WTC11 (cell line): ENCODE measurements at regions not wholly inside any gene's neighbourhood (a gene's known extent, or its start where the extent isn't known, plus 50 kb on each side); places are given as distances from the start of the nearest gene placed in this dataset.

ENCODE experiments used
- ATAC-seq: fragments of 200-7000 bp; cut with Tn5 transposase; 2 replicates; pipeline ENCODE4 v1.10.0; 2021; ENCODE audit warnings: mild to moderate bottlenecking, moderate library complexity
- CTCF ChIA-PET: fragments of 300-600 bp; sonication (Branson Sonifier 250); formaldehyde crosslinking; loops from one replicate; lab custom pipeline; 2021; ENCODE audit warnings: antibody characterized with exemption; lab: Charles Lee
- POLR2A ChIA-PET: fragments of 350-600 bp; sonication (Branson Sonifier 250); formaldehyde crosslinking; loops from one replicate; lab custom pipeline; 2021; ENCODE audit warnings: antibody characterized with exemption; lab: Charles Lee
- DNase-seq: peaks from one replicate; pipeline ENCODE4 v3.0.0; 2021; ENCODE audit warnings: low spot score
- H3K27ac Mint-ChIP-seq: 2 replicates; pipeline ENCODE4 v1.8.0; 2021; ENCODE audit warnings: mixed read lengths
- H3K27me3 Mint-ChIP-seq: 2 replicates; pipeline ENCODE4 v1.8.0; 2021; ENCODE audit warnings: low read depth, mild to moderate bottlenecking, moderate library complexity, mixed read lengths
- H3K36me3 Mint-ChIP-seq: 2 replicates; pipeline ENCODE4 v1.8.0; 2021; ENCODE audit warnings: mixed read lengths
- H3K4me1 Mint-ChIP-seq: 2 replicates; pipeline ENCODE4 v1.8.0; 2022; ENCODE audit warnings: mixed read lengths
- H3K4me3 Mint-ChIP-seq: 2 replicates; pipeline ENCODE4 v1.8.0; 2021; ENCODE audit warnings: mild to moderate bottlenecking, moderate library complexity, mixed read lengths
- H3K9me3 Mint-ChIP-seq: 2 replicates; pipeline ENCODE4 v1.8.0; 2021; ENCODE audit warnings: mixed read lengths
- CREM ChIP-seq: sonication (generic); formaldehyde crosslinking; IDR thresholded peaks from 2 replicates; pipeline ENCODE4 v1.8.1; 2022; ENCODE audit warnings: mild to moderate bottlenecking, missing genetic modification reagents, moderate library complexity
- FOXK1 ChIP-seq: sonication (generic); formaldehyde crosslinking; IDR thresholded peaks from 2 replicates; pipeline ENCODE4 v1.8.0; 2022; ENCODE audit warnings: mild to moderate bottlenecking, moderate library complexity, missing genetic modification reagents
- IRF2 ChIP-seq: sonication (generic); formaldehyde crosslinking; IDR thresholded peaks from 2 replicates; pipeline ENCODE4 v1.8.0; 2022; ENCODE audit warnings: low read depth, missing genetic modification reagents, borderline replicate concordance
- JAZF1 ChIP-seq: fragments of 250-450 bp; sonication (Bioruptor Pico); IDR thresholded peaks from 2 replicates; pipeline ENCODE4 v1.9.0; 2021; ENCODE audit warnings: moderate library complexity, mild to moderate bottlenecking, inconsistent platforms
- KAT7 ChIP-seq: sonication (generic); formaldehyde crosslinking; IDR thresholded peaks from 2 replicates; pipeline ENCODE4 v1.8.1; 2023; ENCODE audit warnings: missing genetic modification reagents, mild to moderate bottlenecking, borderline replicate concordance
- NFE2L1 ChIP-seq: sonication (generic); formaldehyde crosslinking; IDR thresholded peaks from 2 replicates; pipeline ENCODE4 v1.8.1; 2023; ENCODE audit warnings: missing genetic modification reagents
- NFYB ChIP-seq: sonication (generic); formaldehyde crosslinking; conservative IDR thresholded peaks from 2 replicates; pipeline ENCODE4 v1.8.0; 2022; ENCODE audit warnings: low read depth, missing genetic modification reagents
- TEAD4 ChIP-seq: sonication (generic); formaldehyde crosslinking; IDR thresholded peaks from 2 replicates; pipeline ENCODE4 v1.8.0; 2022; ENCODE audit warnings: mild to moderate bottlenecking, missing genetic modification reagents
- ZBTB21 ChIP-seq: sonication (generic); formaldehyde crosslinking; IDR thresholded peaks from 2 replicates; pipeline ENCODE4 v1.8.1; 2023; ENCODE audit warnings: mild to moderate bottlenecking, missing genetic modification reagents, borderline replicate concordance
- ZNF219 ChIP-seq: sonication (generic); formaldehyde crosslinking; IDR thresholded peaks from 2 replicates; pipeline ENCODE4 v1.8.0; 2023; ENCODE audit warnings: missing genetic modification reagents, mild to moderate bottlenecking, borderline replicate concordance
- ZNF232 ChIP-seq: sonication (generic); formaldehyde crosslinking; IDR thresholded peaks from 2 replicates; pipeline ENCODE4 v1.8.0; 2022; ENCODE audit warnings: mild to moderate bottlenecking, missing genetic modification reagents
- ZNF423 ChIP-seq: fragments of 250-450 bp; sonication (Bioruptor Pico); IDR thresholded peaks from 2 replicates; pipeline ENCODE4 v2.1.2; 2022; ENCODE audit warnings: mild to moderate bottlenecking, moderate library complexity
- ZNF671 ChIP-seq: fragments of 250-450 bp; sonication (Bioruptor Pico); IDR thresholded peaks from 2 replicates; pipeline ENCODE4 v1.8.0; 2021; ENCODE audit warnings: mild to moderate bottlenecking
- TF ChIP-seq, protein P1 (sequence below): fragments of 250-450 bp; sonication (Bioruptor Pico); conservative IDR thresholded peaks from 2 replicates; pipeline ENCODE4 v1.9.0; 2021; ENCODE audit warnings: mild to moderate bottlenecking
- TF ChIP-seq, protein P2 (sequence below): fragments of 250-450 bp; sonication (Bioruptor Pico); IDR thresholded peaks from 2 replicates; pipeline ENCODE4 v2.1.2; 2022; ENCODE audit warnings: mild to moderate bottlenecking, moderate library complexity
- TF ChIP-seq, protein P3 (sequence below): sonication (generic); formaldehyde crosslinking; IDR thresholded peaks from 2 replicates; pipeline ENCODE4 v1.8.0; 2022; ENCODE audit warnings: mild to moderate bottlenecking, missing genetic modification reagents
- TF ChIP-seq, protein P4 (sequence below): sonication (generic); formaldehyde crosslinking; conservative IDR thresholded peaks from 2 replicates; pipeline ENCODE4 v1.8.1; 2022; ENCODE audit warnings: mild to moderate bottlenecking, missing genetic modification reagents
- TF ChIP-seq, protein P5 (sequence below): sonication (generic); formaldehyde crosslinking; IDR thresholded peaks from 2 replicates; pipeline ENCODE4 v1.8.1; 2022; ENCODE audit warnings: low read depth, missing genetic modification reagents, borderline replicate concordance
- TF ChIP-seq, protein P6 (sequence below): sonication (generic); formaldehyde crosslinking; IDR thresholded peaks from 2 replicates; pipeline ENCODE4 v1.8.1; 2023; ENCODE audit warnings: mild to moderate bottlenecking, missing genetic modification reagents

DNA sequence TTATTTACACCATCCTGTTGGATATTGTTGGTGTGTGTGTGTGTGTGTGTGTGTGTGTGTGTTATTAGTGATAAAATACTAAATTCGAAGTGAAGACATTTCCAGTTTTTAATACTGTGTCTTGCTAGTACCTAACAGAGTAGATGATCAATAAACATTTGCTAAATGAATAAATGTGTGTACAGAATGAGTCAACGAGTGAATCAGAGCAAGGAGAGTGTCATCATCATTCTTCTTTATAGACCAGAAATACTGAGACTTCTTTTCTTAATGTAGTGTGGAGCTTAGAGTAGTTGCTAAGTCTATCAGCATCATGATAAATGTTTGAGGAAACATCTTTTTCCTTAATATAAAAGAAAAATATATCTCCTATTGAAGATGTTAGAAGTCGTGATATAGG, 169.7 kb upstream of the SATB2 start:
- ATAC-seq (no peak), DNase-seq (no peak)
- Mint-ChIP-seq H3K27ac (no peak overlapping the region), H3K9me3 (no peaks in the 10 kb centered on the region), H3K36me3 (no peaks in the 10 kb centered on the region), H3K27me3 (no peaks in the 10 kb centered on the region), H3K4me3 (no peak overlapping the region), H3K4me1 (peaks cover 17% of the 10 kb centered on the region)
- CTCF ChIA-PET: no interaction called here
- POLR2A ChIA-PET: no interaction called here
- TF ChIP-seq, protein P1, sequence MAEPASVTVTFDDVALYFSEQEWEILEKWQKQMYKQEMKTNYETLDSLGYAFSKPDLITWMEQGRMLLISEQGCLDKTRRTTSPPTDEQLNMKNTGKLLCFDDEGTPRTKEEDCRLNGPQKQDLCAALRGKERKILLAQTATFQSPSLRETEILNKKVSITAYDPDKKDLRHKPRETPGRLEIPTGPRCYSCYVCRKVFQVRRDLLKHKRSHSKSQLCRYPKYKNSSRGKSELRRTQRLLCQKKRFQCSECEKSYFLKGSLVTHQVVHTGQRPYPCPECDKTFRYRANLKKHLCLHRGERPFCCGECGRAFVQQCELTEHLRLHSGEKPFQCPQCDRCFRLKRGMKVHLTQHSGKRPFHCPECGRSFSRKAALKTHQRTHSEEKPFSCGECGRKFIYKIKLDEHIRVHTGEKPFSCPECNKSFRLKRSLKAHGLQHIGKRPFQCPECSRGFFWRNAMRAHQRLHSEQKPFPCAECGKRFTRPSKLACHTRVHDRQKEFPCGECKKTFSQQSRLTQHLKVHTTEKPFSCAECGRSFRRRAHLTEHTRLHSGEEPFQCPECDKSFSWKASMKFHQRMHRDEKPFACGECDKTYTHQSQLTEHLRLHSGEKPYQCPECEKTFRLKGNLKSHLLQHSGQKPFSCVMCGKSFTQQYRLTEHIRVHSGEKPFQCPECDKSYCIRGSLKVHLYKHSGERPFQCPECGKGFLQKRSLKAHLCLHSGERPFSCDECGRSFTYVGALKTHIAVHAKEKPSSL (CRISPR knock-in tag): no peak
- no peak for TF ChIP-seq ZNF671
- TF ChIP-seq TEAD4 (CRISPR knock-in tag): no peak
- TF ChIP-seq NFE2L1 (CRISPR knock-in tag): no peak
- no peak for TF ChIP-seq KAT7 (CRISPR knock-in tag)
- TF ChIP-seq, protein P2, sequence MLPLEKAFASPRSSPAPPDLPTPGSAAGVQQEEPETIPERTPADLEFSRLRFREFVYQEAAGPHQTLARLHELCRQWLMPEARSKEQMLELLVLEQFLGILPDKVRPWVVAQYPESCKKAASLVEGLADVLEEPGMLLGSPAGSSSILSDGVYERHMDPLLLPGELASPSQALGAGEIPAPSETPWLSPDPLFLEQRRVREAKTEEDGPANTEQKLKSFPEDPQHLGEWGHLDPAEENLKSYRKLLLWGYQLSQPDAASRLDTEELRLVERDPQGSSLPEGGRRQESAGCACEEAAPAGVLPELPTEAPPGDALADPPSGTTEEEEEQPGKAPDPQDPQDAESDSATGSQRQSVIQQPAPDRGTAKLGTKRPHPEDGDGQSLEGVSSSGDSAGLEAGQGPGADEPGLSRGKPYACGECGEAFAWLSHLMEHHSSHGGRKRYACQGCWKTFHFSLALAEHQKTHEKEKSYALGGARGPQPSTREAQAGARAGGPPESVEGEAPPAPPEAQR (CRISPR knock-in tag): no peak
- no peak for TF ChIP-seq ZBTB21
- TF ChIP-seq, protein P3, sequence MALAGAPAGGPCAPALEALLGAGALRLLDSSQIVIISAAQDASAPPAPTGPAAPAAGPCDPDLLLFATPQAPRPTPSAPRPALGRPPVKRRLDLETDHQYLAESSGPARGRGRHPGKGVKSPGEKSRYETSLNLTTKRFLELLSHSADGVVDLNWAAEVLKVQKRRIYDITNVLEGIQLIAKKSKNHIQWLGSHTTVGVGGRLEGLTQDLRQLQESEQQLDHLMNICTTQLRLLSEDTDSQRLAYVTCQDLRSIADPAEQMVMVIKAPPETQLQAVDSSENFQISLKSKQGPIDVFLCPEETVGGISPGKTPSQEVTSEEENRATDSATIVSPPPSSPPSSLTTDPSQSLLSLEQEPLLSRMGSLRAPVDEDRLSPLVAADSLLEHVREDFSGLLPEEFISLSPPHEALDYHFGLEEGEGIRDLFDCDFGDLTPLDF (CRISPR knock-in tag): no peak
- no peak for TF ChIP-seq ZNF219 (CRISPR knock-in tag)
- TF ChIP-seq, protein P4, sequence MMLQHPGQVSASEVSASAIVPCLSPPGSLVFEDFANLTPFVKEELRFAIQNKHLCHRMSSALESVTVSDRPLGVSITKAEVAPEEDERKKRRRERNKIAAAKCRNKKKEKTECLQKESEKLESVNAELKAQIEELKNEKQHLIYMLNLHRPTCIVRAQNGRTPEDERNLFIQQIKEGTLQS (CRISPR knock-in tag): no peak
- TF ChIP-seq JAZF1 (CRISPR knock-in tag): no peak
- TF ChIP-seq CREM: no peak
- TF ChIP-seq, protein P5, sequence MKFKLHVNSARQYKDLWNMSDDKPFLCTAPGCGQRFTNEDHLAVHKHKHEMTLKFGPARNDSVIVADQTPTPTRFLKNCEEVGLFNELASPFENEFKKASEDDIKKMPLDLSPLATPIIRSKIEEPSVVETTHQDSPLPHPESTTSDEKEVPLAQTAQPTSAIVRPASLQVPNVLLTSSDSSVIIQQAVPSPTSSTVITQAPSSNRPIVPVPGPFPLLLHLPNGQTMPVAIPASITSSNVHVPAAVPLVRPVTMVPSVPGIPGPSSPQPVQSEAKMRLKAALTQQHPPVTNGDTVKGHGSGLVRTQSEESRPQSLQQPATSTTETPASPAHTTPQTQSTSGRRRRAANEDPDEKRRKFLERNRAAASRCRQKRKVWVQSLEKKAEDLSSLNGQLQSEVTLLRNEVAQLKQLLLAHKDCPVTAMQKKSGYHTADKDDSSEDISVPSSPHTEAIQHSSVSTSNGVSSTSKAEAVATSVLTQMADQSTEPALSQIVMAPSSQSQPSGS (CRISPR knock-in tag): no peak

DNA sequence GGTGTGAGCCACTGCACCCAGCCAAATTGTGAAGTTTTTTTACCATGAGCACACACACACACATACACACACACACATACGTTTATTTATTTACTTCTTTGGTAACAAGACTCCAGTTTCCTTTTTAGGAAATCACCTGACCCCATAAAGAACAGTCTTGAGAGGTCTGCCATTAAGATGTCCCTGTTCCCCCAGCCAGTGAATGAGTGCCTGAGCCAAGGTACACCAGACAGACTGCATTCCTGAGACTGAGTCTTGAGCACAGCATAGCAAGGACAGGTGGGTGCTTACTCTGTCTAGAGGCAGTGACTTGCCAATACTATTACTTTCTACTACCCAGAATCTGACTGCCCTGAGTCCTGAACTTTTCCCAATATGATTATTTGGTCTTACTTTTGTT, 167.2 kb upstream of the SATB2 start:
- DNase-seq: no peak
- ATAC-seq: peak; percentile 98
- POLR2A ChIA-PET: no interaction called here
- Mint-ChIP-seq H3K9me3 (no peaks in the 10 kb centered on the region), H3K4me1 (peaks cover 15% of the 10 kb centered on the region), H3K27ac (peak overlapping the region; percentile 39; the same call in 1 of the 2 replicates), H3K4me3 (no peak overlapping the region), H3K27me3 (no peaks in the 10 kb centered on the region), H3K36me3 (no peaks in the 10 kb centered on the region)
- TF ChIP-seq, protein P6, sequence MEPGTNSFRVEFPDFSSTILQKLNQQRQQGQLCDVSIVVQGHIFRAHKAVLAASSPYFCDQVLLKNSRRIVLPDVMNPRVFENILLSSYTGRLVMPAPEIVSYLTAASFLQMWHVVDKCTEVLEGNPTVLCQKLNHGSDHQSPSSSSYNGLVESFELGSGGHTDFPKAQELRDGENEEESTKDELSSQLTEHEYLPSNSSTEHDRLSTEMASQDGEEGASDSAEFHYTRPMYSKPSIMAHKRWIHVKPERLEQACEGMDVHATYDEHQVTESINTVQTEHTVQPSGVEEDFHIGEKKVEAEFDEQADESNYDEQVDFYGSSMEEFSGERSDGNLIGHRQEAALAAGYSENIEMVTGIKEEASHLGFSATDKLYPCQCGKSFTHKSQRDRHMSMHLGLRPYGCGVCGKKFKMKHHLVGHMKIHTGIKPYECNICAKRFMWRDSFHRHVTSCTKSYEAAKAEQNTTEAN (CRISPR knock-in tag): no peak
- no peak for TF ChIP-seq FOXK1 (CRISPR knock-in tag)
- no peak for TF ChIP-seq ZNF232 (CRISPR knock-in tag)
- no peak for TF ChIP-seq IRF2 (CRISPR knock-in tag)
- no peak for TF ChIP-seq TEAD4 (CRISPR knock-in tag)
- TF ChIP-seq NFYB (CRISPR knock-in tag): no peak
- no peak for TF ChIP-seq ZNF423 (CRISPR knock-in tag)
- no peak for TF ChIP-seq ZNF671
- CTCF ChIA-PET: interaction anchor here (1.3 kb wide), 1 partner anchor 19 kb away, joined by 5 read pairs; no protein-coding TSS in a partner anchor
